ENCODE measurements at regions not wholly inside any gene's neighbourhood (a gene's known extent, or its start where the extent isn't known, plus 50 kb on each side); places are given as distances from the start of the nearest gene placed in this dataset.

DNA sequence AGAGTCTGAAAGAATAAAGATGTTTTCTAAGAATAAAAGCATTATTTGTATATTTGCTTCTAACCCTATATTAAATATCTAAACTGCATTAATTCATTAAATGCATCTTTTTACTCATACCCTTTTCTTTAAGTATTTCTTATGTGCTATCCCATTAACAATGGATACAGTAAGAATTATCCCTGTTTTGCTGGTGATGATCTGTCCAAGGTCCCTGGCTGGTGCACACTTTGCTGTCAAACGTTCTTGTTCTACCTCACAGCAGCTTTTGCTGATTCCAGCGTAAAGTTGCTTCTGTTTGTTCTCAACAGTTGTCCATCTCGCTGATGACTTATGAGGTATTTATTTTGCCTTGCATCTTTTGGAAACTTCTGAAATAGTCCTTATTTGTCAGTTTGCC lies 504.0 kb downstream of the PLCL1 start:
- BruUV-seq (replicated peaks), result no TSS peak
- peaks cover 11 to 19% of the 10 kb centered on the region in 2 experiments for H3K27me3 ChIP-seq (ENCODE audit: control insufficient read depth in 2 of 2, insufficient read depth in 2 of 2, low read length in 2 of 2)
- DNase-seq (ENCODE audit: low read depth, low spot score) (no peak), FAIRE-seq (no peak)
- no peaks in the 10 kb centered on the region for H3K36me3 ChIP-seq (ENCODE audit: control insufficient read depth in 2 of 2, extremely low read depth in 1 of 2, insufficient read depth in 2 of 2, low read length in 2 of 2)
- dilution Hi-C loops (cut with MboI; ENCODE audit: extremely low pct_ligation_motif_present, low sequenced_read_pairs) (no loop called here), intact Hi-C loops (cut with micrococcal nuclease) (no loop called here)
- no peaks in the 10 kb centered on the region for H3K9me3 ChIP-seq (replicated peaks; ENCODE audit: control insufficient read depth, insufficient read depth, low read length)
- no peaks in the 10 kb centered on the region for H4K20me1 ChIP-seq (replicated peaks; ENCODE audit: control insufficient read depth, extremely low read depth, insufficient read depth, low read length)
- TF ChIP-seq POLR2A (IDR thresholded peaks at IDR 0.05; ENCODE audit: low read depth, low read length) (no peak), JUN (IDR thresholded peaks at IDR 0.05; ENCODE audit: borderline replicate concordance, insufficient read depth, insufficient read length, low read depth) (no peak), MYC (IDR thresholded peaks at IDR 0.05; ENCODE audit: low read depth, low read length) (no peak), GATA2 (IDR thresholded peaks at IDR 0.05; ENCODE audit: insufficient read depth, insufficient read length, low read depth, low read length) (no peak), CTCF (IDR thresholded peaks at IDR 0.05; ENCODE audit: extremely low read depth in 1 of 2, insufficient read depth in 1 of 2, low read depth in 1 of 2, low read length in 2 of 2) (no peak), POLR2AphosphoS5 (IDR thresholded peaks at IDR 0.05; ENCODE audit: insufficient read depth, low read depth, low read length) (no peak), EZH2 (IDR thresholded peaks at IDR 0.05; ENCODE audit: borderline replicate concordance, low read depth, low read length, severe bottlenecking) (no peak), FOS (IDR thresholded peaks at IDR 0.05; ENCODE audit: borderline replicate concordance, insufficient read depth, low read length) (no peak)
- TF ChIP-seq, protein P1, sequence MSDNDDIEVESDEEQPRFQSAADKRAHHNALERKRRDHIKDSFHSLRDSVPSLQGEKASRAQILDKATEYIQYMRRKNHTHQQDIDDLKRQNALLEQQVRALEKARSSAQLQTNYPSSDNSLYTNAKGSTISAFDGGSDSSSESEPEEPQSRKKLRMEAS (IDR thresholded peaks at IDR 0.05; ENCODE audit: insufficient read depth, insufficient read length), result no peak
- no peaks in the 10 kb centered on the region for H3K79me2 ChIP-seq (ENCODE audit: control insufficient read depth, insufficient read depth, low read length)
- H3K9ac ChIP-seq (replicated peaks; ENCODE audit: extremely low read depth, insufficient read depth, low read length), result no peak overlapping the region
- POLR2A ChIA-PET, result no interaction called here
- no peak overlapping the region for H3K4me2 ChIP-seq (ENCODE audit: insufficient read depth, low read length)
- H2AFZ ChIP-seq (ENCODE audit: low read depth, low read length), result no peak overlapping the region
- H3K9me1 ChIP-seq (replicated peaks; ENCODE audit: control insufficient read depth, extremely low read depth, insufficient read depth, low read length), result no peaks in the 10 kb centered on the region
- H3K4me1 ChIP-seq (ENCODE audit: control insufficient read depth, extremely low read depth, insufficient read depth, low read length), result no peaks in the 10 kb centered on the region
- no peak overlapping the region for H3K4me3 ChIP-seq (replicated peaks in 1 of 3; ENCODE audit: insufficient read depth in 1 of 3, low read depth in 1 of 3, low read length in 3 of 3)
- CTCF ChIA-PET, result interaction anchor here (1.3 kb wide), 1 partner anchor 59 kb away, joined by 3 read pairs; no protein-coding TSS in a partner anchor
- H3K27ac ChIP-seq (ENCODE audit: insufficient read depth, low read depth, low read length), result no peak overlapping the region
